MM.1S (cell line): ENCODE measurements at regions not wholly inside any gene's neighbourhood (a gene's known extent, or its start where the extent isn't known, plus 50 kb on each side); places are given as distances from the start of the nearest gene placed in this dataset.

Source experiments
- EZH2 ChIP-seq: fragments of 300-600 bp; sonication (generic); optimal IDR thresholded peaks from 2 replicates; pipeline ENCODE3; 2017; ENCODE audit warnings: low read depth, mild to moderate bottlenecking, antibody characterized with exemption, low read length, mixed read lengths
- EZH2phosphoT487 ChIP-seq: fragments of 300-600 bp; sonication (generic); IDR thresholded peaks from 2 replicates; pipeline ENCODE4 v1.6.1; 2018; ENCODE audit warnings: antibody characterized with exemption, low read length
- TF ChIP-seq, protein P1 (sequence below): fragments of 300-600 bp; sonication (generic); IDR thresholded peaks from 2 replicates; pipeline ENCODE4 v1.5.1; 2016; ENCODE audit warnings: antibody characterized with exemption, low read length, mixed read lengths

DNA sequence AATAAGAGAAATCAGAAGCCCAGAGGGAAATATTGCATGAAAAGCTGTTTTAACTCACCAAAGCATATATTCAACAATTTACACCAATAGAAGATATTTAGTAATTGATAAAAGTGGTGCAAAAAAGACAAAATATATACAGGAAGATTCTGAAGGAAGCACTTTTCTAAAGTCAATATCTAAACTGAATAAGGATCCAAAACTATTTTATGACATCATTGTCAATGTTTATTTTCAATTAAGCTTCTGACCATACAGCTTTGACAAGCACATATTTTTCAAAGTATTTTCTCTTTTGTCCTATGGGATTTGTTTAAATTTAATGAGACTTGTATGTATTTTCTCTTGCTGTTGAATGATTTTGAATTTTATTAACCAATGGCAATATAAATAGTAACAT lies 1716.1 kb downstream of the OLFM4 start:
- TF ChIP-seq, protein P1, sequence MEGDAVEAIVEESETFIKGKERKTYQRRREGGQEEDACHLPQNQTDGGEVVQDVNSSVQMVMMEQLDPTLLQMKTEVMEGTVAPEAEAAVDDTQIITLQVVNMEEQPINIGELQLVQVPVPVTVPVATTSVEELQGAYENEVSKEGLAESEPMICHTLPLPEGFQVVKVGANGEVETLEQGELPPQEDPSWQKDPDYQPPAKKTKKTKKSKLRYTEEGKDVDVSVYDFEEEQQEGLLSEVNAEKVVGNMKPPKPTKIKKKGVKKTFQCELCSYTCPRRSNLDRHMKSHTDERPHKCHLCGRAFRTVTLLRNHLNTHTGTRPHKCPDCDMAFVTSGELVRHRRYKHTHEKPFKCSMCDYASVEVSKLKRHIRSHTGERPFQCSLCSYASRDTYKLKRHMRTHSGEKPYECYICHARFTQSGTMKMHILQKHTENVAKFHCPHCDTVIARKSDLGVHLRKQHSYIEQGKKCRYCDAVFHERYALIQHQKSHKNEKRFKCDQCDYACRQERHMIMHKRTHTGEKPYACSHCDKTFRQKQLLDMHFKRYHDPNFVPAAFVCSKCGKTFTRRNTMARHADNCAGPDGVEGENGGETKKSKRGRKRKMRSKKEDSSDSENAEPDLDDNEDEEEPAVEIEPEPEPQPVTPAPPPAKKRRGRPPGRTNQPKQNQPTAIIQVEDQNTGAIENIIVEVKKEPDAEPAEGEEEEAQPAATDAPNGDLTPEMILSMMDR, result no peak
- no peak for TF ChIP-seq EZH2
- TF ChIP-seq EZH2phosphoT487, result no peak
